K562 (cell line): ENCODE measurements at regions not wholly inside any gene's neighbourhood (a gene's known extent, or its start where the extent isn't known, plus 50 kb on each side); places are given as distances from the start of the nearest gene placed in this dataset.
A peak's percentile ranks its signal among the peaks of the same experiment; 100 is the strongest.

Experiments used
- CREM ChIP-seq: IDR thresholded peaks from 2 replicates; pipeline ENCODE4 v1.6.1; 2014; ENCODE audit warnings: antibody characterized with exemption, low read depth
- CTBP1 ChIP-seq: fragments of 450-650 bp; IDR thresholded peaks from 2 replicates; pipeline ENCODE4 v1.6.1; 2016; ENCODE audit warnings: borderline replicate concordance
- DACH1 ChIP-seq: fragments of 450-650 bp; IDR thresholded peaks from 2 replicates; pipeline ENCODE4 v1.6.1; 2018; ENCODE audit not compliant: partially characterized antibody
- E2F4 ChIP-seq: sonication (generic); formaldehyde crosslinking; IDR thresholded peaks from 2 replicates; pipeline ENCODE4 v1.8.0; 2022; ENCODE audit warnings: mild to moderate bottlenecking, low read depth, missing genetic modification reagents
- EGR1 ChIP-seq: fragments of 450-650 bp; conservative IDR thresholded peaks from 2 replicates; pipeline ENCODE4 v1.6.1; 2017; ENCODE audit warnings: mild to moderate bottlenecking
- ELF4 ChIP-seq: fragments of 450-650 bp; formaldehyde crosslinking; IDR thresholded peaks from 2 replicates; pipeline ENCODE4 v1.4.0; 2022; ENCODE audit warnings: missing genetic modification characterization
- KLF6 ChIP-seq: fragments of 250-450 bp; sonication (Bioruptor Pico); IDR thresholded peaks from 2 replicates; pipeline ENCODE4 v1.4.0; 2020; ENCODE audit warnings: mild to moderate bottlenecking, moderate library complexity, borderline replicate concordance
- NFIX ChIP-seq: fragments of 250-450 bp; sonication (Bioruptor Pico); IDR thresholded peaks from 2 replicates; pipeline ENCODE4 v1.4.0; 2020; ENCODE audit warnings: low read depth, mild to moderate bottlenecking, moderate library complexity
- NFRKB ChIP-seq: fragments of 450-650 bp; IDR thresholded peaks from 2 replicates; pipeline ENCODE4 v1.6.1; 2016; ENCODE audit warnings: low read depth
- NR1H2 ChIP-seq: sonication (generic); formaldehyde crosslinking; IDR thresholded peaks from 2 replicates; pipeline ENCODE4 v1.4.0; 2020; ENCODE audit warnings: mild to moderate bottlenecking, missing genetic modification reagents
- RBBP5 ChIP-seq: fragments of 200-600 bp; sonication (generic); IDR thresholded peaks from 2 replicates; pipeline ENCODE4 v1.6.1; 2012; ENCODE audit warnings: borderline replicate concordance, mild to moderate bottlenecking, low read length, control low read depth, inconsistent platforms; ENCODE audit not compliant: insufficient read depth, poor library complexity, severe bottlenecking
- TAL1 ChIP-seq: fragments of 450-650 bp; IDR thresholded peaks from 2 replicates; pipeline ENCODE4 v1.6.1; 2016; ENCODE audit warnings: mild to moderate bottlenecking
- TEAD4 ChIP-seq, 2 experiments: sonication (generic) in 1 of 2; formaldehyde crosslinking in 1 of 2; IDR thresholded peaks; 2 replicates each; pipeline versions ENCODE4 v1.6.1 to v1.8.0; 2012 to 2022; ENCODE audit warnings: borderline replicate concordance in 1 of 2, inconsistent platforms in 1 of 2, low read length in 1 of 2, mild to moderate bottlenecking in 1 of 2, missing genetic modification reagents in 1 of 2
- YBX1 ChIP-seq: fragments of 450-650 bp; IDR thresholded peaks from 2 replicates; pipeline ENCODE4 v1.7.1; 2016; ENCODE audit warnings: mild to moderate bottlenecking
- ZC3H4 ChIP-seq: sonication (generic); formaldehyde crosslinking; IDR thresholded peaks from 2 replicates; pipeline ENCODE4 v1.9.0; 2021; ENCODE audit warnings: missing genetic modification reagents, borderline replicate concordance
- ZNF175 ChIP-seq: fragments of 200-800 bp; sonication (Bioruptor generic); IDR thresholded peaks from 2 replicates; pipeline ENCODE4 v1.6.1; 2016; ENCODE audit warnings: low read depth, mild to moderate bottlenecking, missing genetic modification characterization, missing compliant biosample characterization
- TF ChIP-seq, protein P1 (sequence below): IDR thresholded peaks from 2 replicates; pipeline ENCODE4 v1.6.1; 2016; ENCODE audit warnings: missing genetic modification characterization, missing compliant biosample characterization
- TF ChIP-seq, protein P2 (sequence below): fragments of 250-450 bp; sonication (Bioruptor Pico); IDR thresholded peaks from 2 replicates; pipeline ENCODE4 v1.5.1; 2021; ENCODE audit warnings: mild to moderate bottlenecking
- TF ChIP-seq, protein P3 (sequence below), 2 experiments: fragments of 450-650 bp in 1 of 2; sonication (generic) in 1 of 2; formaldehyde crosslinking; conservative IDR thresholded peaks; 2 replicates each; pipeline versions ENCODE4 v1.4.0 to v1.8.1; 2020 to 2022; ENCODE audit warnings: mild to moderate bottlenecking in 1 of 2, missing genetic modification reagents in 1 of 2
- TF ChIP-seq, protein P4 (sequence below): sonication (generic); formaldehyde crosslinking; IDR thresholded peaks from 2 replicates; pipeline ENCODE4 v1.9.0; 2022; ENCODE audit warnings: mild to moderate bottlenecking, missing genetic modification reagents
- TF ChIP-seq, protein P5 (sequence below), 2 experiments: fragments of 450-650 bp; IDR thresholded peaks; 2 replicates each; pipeline ENCODE4 v1.6.1; 2016

DNA sequence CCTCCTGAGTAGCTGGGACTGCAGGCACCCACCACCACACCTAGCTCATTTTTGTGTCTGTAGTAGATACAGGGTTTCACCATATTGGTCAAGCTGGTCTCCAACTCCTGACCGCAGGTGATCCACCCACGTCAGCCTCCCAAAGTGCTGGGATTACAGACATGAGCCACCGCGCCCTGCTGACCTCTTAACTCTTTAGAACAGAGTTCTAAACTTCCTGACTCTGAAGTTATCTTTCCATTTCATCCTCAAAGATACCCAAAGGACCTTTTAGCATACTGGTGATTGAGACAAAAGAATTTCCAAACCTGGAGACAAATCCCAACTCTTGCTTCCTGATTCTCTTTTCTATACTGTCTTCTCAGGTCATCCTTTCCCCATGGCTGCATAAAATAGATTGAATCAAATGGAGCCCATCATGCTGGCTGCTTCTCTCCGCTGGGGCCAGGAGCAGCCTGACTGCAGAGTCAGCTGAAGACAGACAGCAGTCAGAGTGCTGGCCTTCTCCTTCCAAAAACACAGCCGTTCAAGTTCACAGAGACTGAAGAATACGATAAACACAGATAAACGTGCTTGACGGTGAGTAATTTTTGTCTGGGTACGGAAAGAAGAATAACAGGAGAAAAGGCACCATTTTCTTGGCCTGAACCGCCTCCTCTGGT, 76.5 kb upstream of the ATF7IP2 start (continued):
- TF ChIP-seq ZNF175 (CRISPR knock-in tag) (no peak), DACH1 (no peak), CREM (peak; percentile 7; the same call in 1 of the 2 replicates), NR1H2 (CRISPR knock-in tag) (no peak), ZC3H4 (no peak), ELF4 (CRISPR knock-in tag) (no peak), KLF6 (CRISPR knock-in tag) (no peak), NFRKB (no peak), E2F4 (CRISPR knock-in tag) (no peak), YBX1 (no peak), EGR1 (peak; percentile 84), RBBP5 (no peak), NFIX (CRISPR knock-in tag) (no peak), TEAD4 (IDR thresholded peaks at IDR 0.05; ENCODE audit: low read length) (peak; percentile 44; the same call in 1 of the 2 replicates), TEAD4 (CRISPR knock-in tag; IDR thresholded peaks at IDR 0.05; ENCODE audit: borderline replicate concordance) (no peak), CTBP1 (peak; percentile 51; the same call in 1 of the 2 replicates), TAL1 (peak; percentile 51; the same call in 1 of the 2 replicates)
- TF ChIP-seq, protein P1, sequence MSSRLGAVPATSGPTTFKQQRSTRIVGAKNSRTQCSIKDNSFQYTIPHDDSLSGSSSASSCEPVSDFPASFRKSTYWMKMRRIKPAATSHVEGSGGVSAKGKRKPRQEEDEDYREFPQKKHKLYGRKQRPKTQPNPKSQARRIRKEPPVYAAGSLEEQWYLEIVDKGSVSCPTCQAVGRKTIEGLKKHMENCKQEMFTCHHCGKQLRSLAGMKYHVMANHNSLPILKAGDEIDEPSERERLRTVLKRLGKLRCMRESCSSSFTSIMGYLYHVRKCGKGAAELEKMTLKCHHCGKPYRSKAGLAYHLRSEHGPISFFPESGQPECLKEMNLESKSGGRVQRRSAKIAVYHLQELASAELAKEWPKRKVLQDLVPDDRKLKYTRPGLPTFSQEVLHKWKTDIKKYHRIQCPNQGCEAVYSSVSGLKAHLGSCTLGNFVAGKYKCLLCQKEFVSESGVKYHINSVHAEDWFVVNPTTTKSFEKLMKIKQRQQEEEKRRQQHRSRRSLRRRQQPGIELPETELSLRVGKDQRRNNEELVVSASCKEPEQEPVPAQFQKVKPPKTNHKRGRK: no peak
- TF ChIP-seq, protein P2, sequence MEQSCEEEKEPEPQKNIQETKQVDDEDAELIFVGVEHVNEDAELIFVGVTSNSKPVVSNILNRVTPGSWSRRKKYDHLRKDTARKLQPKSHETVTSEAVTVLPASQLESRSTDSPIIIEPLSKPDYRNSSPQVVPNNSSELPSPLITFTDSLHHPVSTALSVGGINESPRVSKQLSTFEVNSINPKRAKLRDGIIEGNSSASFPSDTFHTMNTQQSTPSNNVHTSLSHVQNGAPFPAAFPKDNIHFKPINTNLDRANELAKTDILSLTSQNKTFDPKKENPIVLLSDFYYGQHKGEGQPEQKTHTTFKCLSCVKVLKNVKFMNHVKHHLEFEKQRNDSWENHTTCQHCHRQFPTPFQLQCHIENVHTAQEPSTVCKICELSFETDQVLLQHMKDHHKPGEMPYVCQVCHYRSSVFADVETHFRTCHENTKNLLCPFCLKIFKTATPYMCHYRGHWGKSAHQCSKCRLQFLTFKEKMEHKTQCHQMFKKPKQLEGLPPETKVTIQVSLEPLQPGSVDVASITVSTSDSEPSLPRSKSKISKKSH (CRISPR knock-in tag): no peak
- TF ChIP-seq, protein P3, sequence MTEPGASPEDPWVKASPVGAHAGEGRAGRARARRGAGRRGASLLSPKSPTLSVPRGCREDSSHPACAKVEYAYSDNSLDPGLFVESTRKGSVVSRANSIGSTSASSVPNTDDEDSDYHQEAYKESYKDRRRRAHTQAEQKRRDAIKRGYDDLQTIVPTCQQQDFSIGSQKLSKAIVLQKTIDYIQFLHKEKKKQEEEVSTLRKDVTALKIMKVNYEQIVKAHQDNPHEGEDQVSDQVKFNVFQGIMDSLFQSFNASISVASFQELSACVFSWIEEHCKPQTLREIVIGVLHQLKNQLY (CRISPR knock-in tag; conservative IDR thresholded peaks at IDR 0.05): no peak
- TF ChIP-seq, protein P4, sequence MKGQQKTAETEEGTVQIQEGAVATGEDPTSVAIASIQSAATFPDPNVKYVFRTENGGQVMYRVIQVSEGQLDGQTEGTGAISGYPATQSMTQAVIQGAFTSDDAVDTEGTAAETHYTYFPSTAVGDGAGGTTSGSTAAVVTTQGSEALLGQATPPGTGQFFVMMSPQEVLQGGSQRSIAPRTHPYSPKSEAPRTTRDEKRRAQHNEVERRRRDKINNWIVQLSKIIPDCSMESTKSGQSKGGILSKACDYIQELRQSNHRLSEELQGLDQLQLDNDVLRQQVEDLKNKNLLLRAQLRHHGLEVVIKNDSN: no peak
- TF ChIP-seq, protein P5, sequence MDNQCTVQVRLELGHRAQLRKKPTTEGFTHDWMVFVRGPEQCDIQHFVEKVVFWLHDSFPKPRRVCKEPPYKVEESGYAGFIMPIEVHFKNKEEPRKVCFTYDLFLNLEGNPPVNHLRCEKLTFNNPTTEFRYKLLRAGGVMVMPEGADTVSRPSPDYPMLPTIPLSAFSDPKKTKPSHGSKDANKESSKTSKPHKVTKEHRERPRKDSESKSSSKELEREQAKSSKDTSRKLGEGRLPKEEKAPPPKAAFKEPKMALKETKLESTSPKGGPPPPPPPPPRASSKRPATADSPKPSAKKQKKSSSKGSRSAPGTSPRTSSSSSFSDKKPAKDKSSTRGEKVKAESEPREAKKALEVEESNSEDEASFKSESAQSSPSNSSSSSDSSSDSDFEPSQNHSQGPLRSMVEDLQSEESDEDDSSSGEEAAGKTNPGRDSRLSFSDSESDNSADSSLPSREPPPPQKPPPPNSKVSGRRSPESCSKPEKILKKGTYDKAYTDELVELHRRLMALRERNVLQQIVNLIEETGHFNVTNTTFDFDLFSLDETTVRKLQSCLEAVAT (IDR thresholded peaks at IDR 0.05): no peak
